ENCODE measurements at regions not wholly inside any gene's neighbourhood (a gene's known extent, or its start where the extent isn't known, plus 50 kb on each side); places are given as distances from the start of the nearest gene placed in this dataset.

- Histone ChIP-seq H3K36me3 (no peaks in the 10 kb centered on the region), H3K27me3 (peaks cover 0 to 9% (median 0%) of the 10 kb centered on the region in 7 donors), H3K4me1 (no peaks in the 10 kb centered on the region), H3K27ac (no peak overlapping the region), H3K9me3 (no peaks in the 10 kb centered on the region), H3K4me3 (no peak overlapping the region)
- ATAC-seq (no peak), DNase-seq (no peak)
- TF ChIP-seq CTCF (IDR thresholded peaks at IDR 0.05): no peak
- intact Hi-C loops (cut with DNase I): no loop called here
- 78 to 83% methylated on average over 8 of the region's 8 CpGs for WGBS, 2 donors
These were observed 133.4 kb upstream of the ERRFI1 start for GRCh38 chr1:8159470-8160024.

- intact Hi-C loops (cut with DNase I): no loop called here
- H3K4me1 ChIP-seq: no peaks in the 10 kb centered on the region
- peaks cover 0 to 9% (median 0%) of the 10 kb centered on the region in 7 donors for H3K27me3 ChIP-seq
- 91 to 92% methylated on average over 4 of the region's 4 CpGs for WGBS, 2 donors
- no peak overlapping the region for H3K4me3 ChIP-seq
- DNase-seq (no peak), ATAC-seq (no peak)
- TF ChIP-seq CTCF (IDR thresholded peaks at IDR 0.05): no peak
- no peaks in the 10 kb centered on the region for H3K9me3 ChIP-seq
- H3K27ac ChIP-seq: no peak overlapping the region
- H3K36me3 ChIP-seq: no peaks in the 10 kb centered on the region
These were observed 132.9 kb upstream of the ERRFI1 start for GRCh38 chr1:8158995-8159394.

GRCh38 chr1:8157765-8158164, 131.7 kb upstream of the ERRFI1 start:
- no peaks in the 10 kb centered on the region for H3K36me3 ChIP-seq
- no peak for ATAC-seq
- H3K4me3 ChIP-seq: no peak overlapping the region
- DNase-seq: no peak
- peaks cover 0 to 9% (median 0%) of the 10 kb centered on the region in 7 donors for H3K27me3 ChIP-seq
- peaks cover 0 to 4% (median 0%) of the 10 kb centered on the region in 11 donors for H3K9me3 ChIP-seq
- TF ChIP-seq CTCF (IDR thresholded peaks at IDR 0.05): no peak
- whole genome bisulfite sequencing, 2 donors: 90% methylated on average over 2 of the region's 2 CpGs
- H3K27ac ChIP-seq: no peak overlapping the region
- H3K4me1 ChIP-seq: no peaks in the 10 kb centered on the region
- intact Hi-C loops (cut with DNase I): no loop called here

- intact Hi-C loops (cut with DNase I): no loop called here
- no peak for ATAC-seq
- Histone ChIP-seq H3K27ac (no peak overlapping the region), H3K27me3 (peaks cover 0 to 9% (median 0%) of the 10 kb centered on the region in 7 donors), H3K9me3 (peaks cover 0 to 4% (median 0%) of the 10 kb centered on the region in 11 donors), H3K4me1 (no peaks in the 10 kb centered on the region), H3K36me3 (no peaks in the 10 kb centered on the region), H3K4me3 (no peak overlapping the region)
- TF ChIP-seq CTCF (IDR thresholded peaks at IDR 0.05): no peak
- no peak for DNase-seq
- 63 to 64% methylated on average over 14 of the region's 14 CpGs for WGBS, 2 donors
These were observed 129.5 kb upstream of the ERRFI1 start for GRCh38 chr1:8155528-8156186.
